DOHH2 (cell line): ENCODE measurements at regions not wholly inside any gene's neighbourhood (a gene's known extent, or its start where the extent isn't known, plus 50 kb on each side); places are given as distances from the start of the nearest gene placed in this dataset.

Source experiments
- CTCF ChIP-seq: fragments of 200-600 bp; sonication (generic); IDR thresholded peaks from one replicate; pipeline ENCODE4 v1.5.1; 2014; ENCODE audit warnings: antibody characterized with exemption, mild to moderate bottlenecking, low read depth, low read length; ENCODE audit not compliant: poor library complexity, severe bottlenecking
- EZH2phosphoT487 ChIP-seq: fragments of 200-600 bp; sonication (generic); IDR thresholded peaks from 2 replicates; pipeline ENCODE4 v1.6.1; 2017; ENCODE audit warnings: borderline replicate concordance, mild to moderate bottlenecking, antibody characterized with exemption, low read length, moderate library complexity, mixed read lengths

DNA sequence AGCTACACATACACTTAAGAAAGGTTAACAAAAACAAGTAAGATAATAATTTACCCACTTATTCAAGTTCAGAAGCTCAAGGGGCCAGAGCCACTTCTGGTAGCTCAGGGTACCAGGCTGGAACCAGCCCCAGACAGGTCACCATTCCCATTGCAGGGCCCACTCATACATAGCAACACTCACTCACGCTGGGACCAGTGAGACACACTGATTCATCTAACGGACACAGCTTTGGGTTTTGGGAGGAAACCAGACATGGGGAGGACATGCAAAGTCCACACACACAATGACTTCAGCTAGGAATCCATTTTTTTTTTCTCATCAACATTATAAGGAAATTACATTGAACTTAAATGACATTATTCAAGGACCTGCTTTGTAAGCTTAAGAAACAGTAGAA lies 169.1 kb downstream of the ZC3H11B start:
- TF ChIP-seq CTCF: no peak
- no peak for TF ChIP-seq EZH2phosphoT487
